Mesothelial cell of epicardium (in vitro differentiated cells): ENCODE measurements at regions not wholly inside any gene's neighbourhood (a gene's known extent, or its start where the extent isn't known, plus 50 kb on each side); places are given as distances from the start of the nearest gene placed in this dataset.

ENCODE experiments used
- DNase-seq, 2 experiments: peaks; one replicate each; pipeline ENCODE4 v3.0.0; 2021; ENCODE audit warnings: low spot score in 2 of 2; ENCODE audit not compliant: unreplicated experiment in 2 of 2
- H3K27ac Mint-ChIP-seq: 2 replicates; pipeline ENCODE4 v1.8.0; 2021; ENCODE audit warnings: mixed read lengths
- H3K27me3 Mint-ChIP-seq: 2 replicates; pipeline ENCODE4 v1.8.0; 2021; ENCODE audit warnings: low read depth, mixed read lengths
- H3K36me3 Mint-ChIP-seq: 2 replicates; pipeline ENCODE4 v1.8.0; 2021; ENCODE audit warnings: mixed read lengths
- H3K4me1 Mint-ChIP-seq: 2 replicates; pipeline ENCODE4 v1.8.0; 2021; ENCODE audit warnings: mixed read lengths
- H3K4me3 Mint-ChIP-seq: 2 replicates; pipeline ENCODE4 v1.8.0; 2021; ENCODE audit warnings: mild to moderate bottlenecking, moderate library complexity, mixed read lengths
- H3K9me3 Mint-ChIP-seq: 2 replicates; pipeline ENCODE4 v1.8.0; 2021; ENCODE audit warnings: mixed read lengths
- CTCF ChIP-seq: fragments of 200-600 bp; sonication (generic); IDR thresholded peaks from one replicate; pipeline ENCODE4 v1.5.0; 2021; ENCODE audit warnings: antibody characterized with exemption; ENCODE audit not compliant: unreplicated experiment

- peaks cover 2% of the 10 kb centered on the region for H3K36me3 Mint-ChIP-seq
- no peaks in the 10 kb centered on the region for H3K27me3 Mint-ChIP-seq
- no peak for TF ChIP-seq CTCF
- peaks cover 4% of the 10 kb centered on the region for H3K4me1 Mint-ChIP-seq
- no peak for DNase-seq
- H3K4me3 Mint-ChIP-seq = no peak overlapping the region
- H3K27ac Mint-ChIP-seq = no peak overlapping the region
- peaks cover 13% of the 10 kb centered on the region for H3K9me3 Mint-ChIP-seq
These were observed 121.4 kb upstream of the COL5A2 start for GRCh38 chr2:189300916-189301315.

GRCh38 chr2:189302274-189302948 is 122.8 kb upstream of the COL5A2 start:
- peaks cover 4% of the 10 kb centered on the region for H3K4me1 Mint-ChIP-seq
- no peak overlapping the region for H3K4me3 Mint-ChIP-seq
- H3K27ac Mint-ChIP-seq = no peak overlapping the region
- no peak for DNase-seq
- H3K27me3 Mint-ChIP-seq = no peaks in the 10 kb centered on the region
- no peaks in the 10 kb centered on the region for H3K36me3 Mint-ChIP-seq
- H3K9me3 Mint-ChIP-seq = peaks cover 7% of the 10 kb centered on the region
- TF ChIP-seq CTCF = no peak

DNA sequence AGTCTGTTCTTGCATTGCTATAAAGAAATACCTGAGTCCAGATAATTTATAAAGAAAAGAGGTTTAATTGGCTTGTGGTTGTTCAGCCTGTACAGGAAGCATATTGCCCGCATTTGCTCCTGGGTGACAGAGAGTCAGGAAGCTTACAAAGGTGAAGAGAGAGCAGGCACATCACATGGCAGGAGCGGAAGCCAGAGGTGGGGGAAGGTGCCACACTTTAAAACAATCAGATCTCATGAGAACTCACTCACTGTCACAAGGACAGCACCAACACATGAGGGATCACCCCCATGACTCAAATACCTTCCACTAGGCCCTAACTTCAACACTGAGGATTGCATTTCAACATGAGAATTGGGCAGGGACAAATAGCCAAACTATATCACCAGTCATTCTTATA is 124.8 kb upstream of the COL5A2 start:
- TF ChIP-seq CTCF = no peak
- H3K4me1 Mint-ChIP-seq = peaks cover 5% of the 10 kb centered on the region
- H3K4me3 Mint-ChIP-seq = no peak overlapping the region
- H3K36me3 Mint-ChIP-seq = no peaks in the 10 kb centered on the region
- no peak overlapping the region for H3K27ac Mint-ChIP-seq
- no peaks in the 10 kb centered on the region for H3K27me3 Mint-ChIP-seq
- DNase-seq = no peak
- H3K9me3 Mint-ChIP-seq = peaks cover 7% of the 10 kb centered on the region

DNA sequence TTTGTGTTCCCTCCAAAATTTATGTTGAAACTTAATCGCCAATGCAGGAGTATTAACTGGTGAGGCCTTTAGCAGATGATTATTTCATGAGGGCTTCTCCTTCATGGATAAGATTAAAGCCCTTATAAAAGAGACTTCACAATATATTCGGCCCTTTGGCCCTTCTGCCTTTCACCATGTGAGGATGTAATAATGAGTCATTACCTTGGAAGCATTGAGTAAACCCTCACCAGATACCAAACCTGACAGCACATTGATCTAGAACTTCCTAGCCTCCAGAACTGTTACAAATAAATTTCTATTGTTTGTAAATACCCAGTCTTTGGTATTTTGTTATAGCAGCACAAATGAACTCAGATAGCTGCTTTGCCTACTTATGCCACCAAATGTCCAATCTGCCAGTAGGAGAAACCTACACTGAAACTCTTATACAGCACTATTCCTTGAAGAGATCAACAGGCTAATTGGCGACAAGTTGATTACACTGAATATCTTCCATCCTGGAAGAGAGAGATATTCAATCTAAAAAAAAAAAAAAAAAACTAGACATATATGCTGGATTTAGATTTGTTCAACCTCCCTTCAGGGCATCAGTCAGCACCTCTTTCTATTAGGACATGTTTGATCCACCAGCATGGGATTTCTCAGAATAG is 125.9 kb upstream of the COL5A2 start:
- Mint-ChIP-seq H3K4me1 (peaks cover 7% of the 10 kb centered on the region), H3K27me3 (no peaks in the 10 kb centered on the region), H3K27ac (no peak overlapping the region), H3K4me3 (no peak overlapping the region), H3K9me3 (peaks cover 8% of the 10 kb centered on the region), H3K36me3 (no peaks in the 10 kb centered on the region)
- TF ChIP-seq CTCF = no peak
- no peak for DNase-seq

GRCh38 chr2:189306525-189306924 is 127.0 kb upstream of the COL5A2 start:
- no peak overlapping the region for H3K27ac Mint-ChIP-seq

More at GRCh38 chr2:189306525-189306924, 127.0 kb upstream of the COL5A2 start:
- no peak overlapping the region for H3K4me3 Mint-ChIP-seq
- TF ChIP-seq CTCF = no peak
- H3K9me3 Mint-ChIP-seq = peaks cover 10% of the 10 kb centered on the region
- no peaks in the 10 kb centered on the region for H3K27me3 Mint-ChIP-seq
- DNase-seq = no peak
- peaks cover 9% of the 10 kb centered on the region for H3K4me1 Mint-ChIP-seq
- H3K36me3 Mint-ChIP-seq = peaks cover 3% of the 10 kb centered on the region
